ENCODE measurements at regions not wholly inside any gene's neighbourhood (a gene's known extent, or its start where the extent isn't known, plus 50 kb on each side); places are given as distances from the start of the nearest gene placed in this dataset.
A peak's percentile ranks its signal among the peaks of the same experiment; 100 is the strongest.

GRCh38 chr10:78450807-78451485, 417.3 kb downstream of the RPS24 start:
- TF ChIP-seq CTCF (IDR thresholded peaks at IDR 0.05), result no peak
- intact Hi-C loops (cut with DNase I), result no loop called here

GRCh38 chr10:78451592-78451991, 417.9 kb downstream of the RPS24 start:
- 46 to 50% methylated on average over 10 of the region's 10 CpGs for WGBS, 2 donors
- no peak overlapping the region for H3K4me3 ChIP-seq
- H3K27ac ChIP-seq, result peak overlapping the region in 1 of 10 donors; percentile 41
- no peaks in the 10 kb centered on the region for H3K36me3 ChIP-seq
- H3K27me3 ChIP-seq, result peaks cover 0 to 4% (median 0%) of the 10 kb centered on the region in 7 donors
- peak in 1 of 2 donors; percentile 35 for DNase-seq
- peak in 6 of 8 donors; percentile 28 to 54 (median 40) for ATAC-seq
- H3K9me3 ChIP-seq, result no peaks in the 10 kb centered on the region
- intact Hi-C loops (cut with DNase I), result no loop called here
- peaks cover 0 to 11% (median 4%) of the 10 kb centered on the region in 9 donors for H3K4me1 ChIP-seq
- TF ChIP-seq CTCF (IDR thresholded peaks at IDR 0.05), result no peak

More at GRCh38 chr10:78450807-78451485, 417.3 kb downstream of the RPS24 start:
- DNase-seq (no peak), ATAC-seq (no peak)
- H3K4me1 ChIP-seq, result peaks cover 0 to 11% (median 4%) of the 10 kb centered on the region in 9 donors
- H3K4me3 ChIP-seq, result no peak overlapping the region
- H3K9me3 ChIP-seq, result no peaks in the 10 kb centered on the region
- WGBS, 2 donors, result 87 to 89% methylated on average over 6 of the region's 6 CpGs
- H3K27me3 ChIP-seq, result peaks cover 0 to 4% (median 0%) of the 10 kb centered on the region in 7 donors
- H3K27ac ChIP-seq, result peak overlapping the region in 1 of 10 donors; percentile 41
- no peaks in the 10 kb centered on the region for H3K36me3 ChIP-seq

- no peaks in the 10 kb centered on the region for H3K9me3 ChIP-seq
- whole genome bisulfite sequencing, 2 donors, result 76 to 88% methylated on average over 7 of the region's 7 CpGs
Measured at GRCh38 chr10:78454123-78454645, 420.5 kb downstream of the RPS24 start.

GRCh38 chr10:78455236-78455635, 421.6 kb downstream of the RPS24 start:
- intact Hi-C loops (cut with DNase I), result no loop called here
- H3K27me3 ChIP-seq, result no peaks in the 10 kb centered on the region
- TF ChIP-seq CTCF (IDR thresholded peaks at IDR 0.05), result no peak
- DNase-seq (no peak), ATAC-seq (no peak)
- H3K9me3 ChIP-seq, result no peaks in the 10 kb centered on the region
- H3K27ac ChIP-seq, result no peak overlapping the region
- WGBS, 2 donors, result 77 to 83% methylated on average over 8 of the region's 8 CpGs
- peaks cover 0 to 16% (median 7%) of the 10 kb centered on the region in 9 donors for H3K4me1 ChIP-seq
- no peak overlapping the region for H3K4me3 ChIP-seq
- H3K36me3 ChIP-seq, result no peaks in the 10 kb centered on the region

More at GRCh38 chr10:78454123-78454645, 420.5 kb downstream of the RPS24 start:
- H3K4me1 ChIP-seq, result peaks cover 0 to 16% (median 7%) of the 10 kb centered on the region in 9 donors
- H3K27me3 ChIP-seq, result no peaks in the 10 kb centered on the region
- no peaks in the 10 kb centered on the region for H3K36me3 ChIP-seq
- DNase-seq (no peak), ATAC-seq (no peak)
- intact Hi-C loops (cut with DNase I), result no loop called here
- no peak overlapping the region for H3K27ac ChIP-seq
- TF ChIP-seq CTCF (IDR thresholded peaks at IDR 0.05), result no peak
- H3K4me3 ChIP-seq, result no peak overlapping the region
